ENCODE measurements at regions not wholly inside any gene's neighbourhood (a gene's known extent, or its start where the extent isn't known, plus 50 kb on each side); places are given as distances from the start of the nearest gene placed in this dataset.
"Not testable (repeated sequence)": the region's sequence is repeated elsewhere in the genome, so short reads cannot be mapped to it uniquely, and the experiment has no call there.

GRCh38 chr11:128018692-128019091 is 568.7 kb downstream of the ETS1 start:
- no peak for DNase-seq

- DNase-seq, result no peak
Measured at GRCh38 chr11:128005562-128005961, 581.8 kb downstream of the ETS1 start.

- DNase-seq, result no peak
Measured at GRCh38 chr11:127998421-127998820, 588.9 kb downstream of the ETS1 start.

- DNase-seq, result no peak
Measured at GRCh38 chr11:127997594-127997993, 589.8 kb downstream of the ETS1 start.

GRCh38 chr11:127996825-127997224 is 590.5 kb downstream of the ETS1 start:
- no peak for DNase-seq

GRCh38 chr11:127995921-127996320 is 591.4 kb downstream of the ETS1 start:
- no peak for DNase-seq

- no peak for DNase-seq
Measured at GRCh38 chr11:127994736-127995135, 592.6 kb downstream of the ETS1 start.

GRCh38 chr11:127993788-127994187 is 593.6 kb downstream of the ETS1 start:
- DNase-seq, result no peak

- no peak for DNase-seq
Measured at GRCh38 chr11:127993281-127993680, 594.1 kb downstream of the ETS1 start.

- DNase-seq, result no peak
Measured at GRCh38 chr11:127986073-127986472, 601.3 kb downstream of the ETS1 start.

GRCh38 chr11:127972816-127973215 is 614.5 kb downstream of the ETS1 start:
- DNase-seq, result no peak

GRCh38 chr11:127971448-127971847 is 615.9 kb downstream of the ETS1 start:
- DNase-seq, result no peak

- no peak for DNase-seq
Measured at GRCh38 chr11:127966821-127967220, 620.5 kb downstream of the ETS1 start.

GRCh38 chr11:127965939-127966668 is 621.3 kb downstream of the ETS1 start:
- no peak for DNase-seq

GRCh38 chr11:127962416-127962815 is 624.9 kb downstream of the ETS1 start:
- DNase-seq, result no peak

GRCh38 chr11:127950162-127950561 is 637.2 kb downstream of the ETS1 start:
- DNase-seq, result no peak

- DNase-seq, result no peak
Measured at GRCh38 chr11:127943763-127944162, 643.6 kb downstream of the ETS1 start.

- DNase-seq, result no peak
Measured at GRCh38 chr11:127943152-127943551, 644.2 kb downstream of the ETS1 start.

GRCh38 chr11:127941554-127941953 is 645.8 kb downstream of the ETS1 start:
- not testable (repeated sequence) for DNase-seq

- no peak for DNase-seq
Measured at GRCh38 chr11:127939000-127939399, 648.4 kb downstream of the ETS1 start.

- no peak for DNase-seq
Measured at GRCh38 chr11:127935081-127935480, 652.3 kb downstream of the ETS1 start.

GRCh38 chr11:127933961-127934360 is 653.4 kb downstream of the ETS1 start:
- not testable (repeated sequence) for DNase-seq

- DNase-seq, result no peak
Measured at GRCh38 chr11:127931803-127932202, 655.6 kb downstream of the ETS1 start.

- DNase-seq, result no peak
Measured at GRCh38 chr11:127926721-127927120, 660.6 kb downstream of the ETS1 start.

- DNase-seq, result no peak
Measured at GRCh38 chr11:127925475-127925874, 661.9 kb downstream of the ETS1 start.
